Right lobe of liver (tissue), 6 donors: ENCODE measurements at regions not wholly inside any gene's neighbourhood (a gene's known extent, or its start where the extent isn't known, plus 50 kb on each side); places are given as distances from the start of the nearest gene placed in this dataset.
A peak's percentile ranks its signal among the peaks of the same experiment; 100 is the strongest.

Experiments
- ATAC-seq, 4 donors: fragments of 200-7000 bp; cut with Tn5 transposase; one replicate each; pipeline ENCODE4 v1.9.1; 2020; ENCODE audit warnings: mild to moderate bottlenecking in 4 of 4, moderate library complexity in 4 of 4
- DNase-seq, 3 donors: peaks; one replicate each; pipeline ENCODE4 v3.0.0-alpha.2; 2020
- H3K27ac ChIP-seq, 3 donors: fragments of 200-600 bp; one replicate each; pipeline ENCODE4 v1.8.0; 2022
- H3K27me3 ChIP-seq, 2 donors: fragments of 200-600 bp; one replicate each; pipeline ENCODE4 v1.8.0; 2022
- H3K36me3 ChIP-seq, 4 donors: fragments of 200-600 bp; sonication (generic) in 1 of 4; one replicate each; pipeline versions ENCODE4 v1.5.1 to v1.8.0; 2017 to 2022; ENCODE audit warnings: control low read depth in 1 of 4
- H3K4me1 ChIP-seq, 4 donors: fragments of 200-600 bp; sonication (generic) in 1 of 4; one replicate each; pipeline versions ENCODE4 v1.5.1 to v1.8.0; 2017 to 2022; ENCODE audit warnings: control low read depth in 1 of 4
- H3K4me3 ChIP-seq, 3 donors: fragments of 200-600 bp; one replicate each; pipeline ENCODE4 v1.8.0; 2022
- H3K9me3 ChIP-seq, 4 donors: fragments of 200-600 bp; sonication (generic) in 1 of 4; one replicate each; pipeline versions ENCODE4 v1.5.1 to v1.8.0; 2017 to 2022; ENCODE audit warnings: control low read depth in 1 of 4
- CTCF ChIP-seq, 4 donors: fragments of 200-600 bp in 3 of 4; fragments of 450-650 bp in 1 of 4; IDR thresholded peaks; one replicate each; pipeline versions ENCODE4 v1.5.1 to v1.8.0; 2016 to 2022; ENCODE audit warnings: antibody characterized with exemption in 4 of 4, mild to moderate bottlenecking in 2 of 4
- POLR2A ChIP-seq: fragments of 450-650 bp; IDR thresholded peaks from one replicate; pipeline ENCODE4 v1.6.1; 2017; ENCODE audit warnings: antibody characterized with exemption, mild to moderate bottlenecking
- WGBS: methylation state at CpG from one replicate; pipeline ENCODE4 v1.1.6; 2018; ENCODE audit warnings: low coverage, low lambda C conversion rate; ENCODE audit not compliant: insufficient coverage; ENCODE audit errors: missing lambda C conversion rate; 5-methylcytosine and 5-hydroxymethylcytosine counted together
- intact Hi-C, 2 donors: fragments of 100-400 bp; cut with DNase I; formaldehyde crosslinking; loops; one replicate each; pipeline versions ENCODE4 v1.11.2 to v1.14.1; 2022
- donor health status: DM: no; HTN: yes; CAD: no.
- donor health status: DM: no; HTN: no; CAD: no.
- donor health status: DM: no; HTN: no; CAD: no.
- donor health status: DM: no; HTN: yes; CAD: no.
- donor health status: DM: no; HTN: yes; CAD: no.

DNA sequence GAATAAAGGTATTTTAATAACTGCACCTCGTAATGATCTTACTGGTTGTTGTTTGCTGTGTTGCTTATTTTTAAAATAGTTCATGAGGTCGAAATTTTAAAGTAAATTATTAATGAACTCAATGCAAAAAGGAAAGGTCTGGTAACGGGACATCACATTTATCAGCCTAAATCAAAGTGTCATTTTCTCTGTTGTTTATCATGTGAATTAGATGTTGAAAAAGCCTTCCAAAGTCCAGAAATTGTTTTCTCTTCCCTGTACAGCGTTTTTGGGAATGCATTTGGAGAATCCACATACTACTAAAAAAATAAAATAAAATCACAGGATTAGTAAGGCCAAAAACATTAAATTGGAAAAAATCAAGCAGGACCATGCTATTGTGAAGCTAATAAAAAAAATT lies 339.2 kb upstream of the NECTIN3 start:
- TF ChIP-seq POLR2A (no peak), CTCF (IDR thresholded peaks at IDR 0.05) (no peak)
- H3K4me3 ChIP-seq, result no peak overlapping the region
- H3K27ac ChIP-seq, result no peak overlapping the region
- H3K36me3 ChIP-seq, result no peaks in the 10 kb centered on the region
- DNase-seq, result no peak
- H3K27me3 ChIP-seq, result no peaks in the 10 kb centered on the region
- intact Hi-C loops, result no loop called here
- WGBS, result 21% methylated on average over 4 of the region's 4 CpGs
- ATAC-seq, result peak in 2 of 4 donors; percentile 55 to 58
- H3K4me1 ChIP-seq, result peaks cover 0 to 24% (median 5%) of the 10 kb centered on the region in 4 donors
- no peaks in the 10 kb centered on the region for H3K9me3 ChIP-seq

GRCh38 chr3:110733045-110733444 lies 338.6 kb upstream of the NECTIN3 start:
- Histone ChIP-seq H3K36me3 (no peaks in the 10 kb centered on the region), H3K27me3 (no peaks in the 10 kb centered on the region), H3K4me1 (peaks cover 0 to 24% (median 5%) of the 10 kb centered on the region in 4 donors), H3K27ac (no peak overlapping the region), H3K4me3 (no peak overlapping the region), H3K9me3 (no peaks in the 10 kb centered on the region)
- DNase-seq, result no peak
- 60% methylated on average over 3 of the region's 3 CpGs for WGBS
- intact Hi-C loops, result no loop called here
- no peak for TF ChIP-seq POLR2A
- ATAC-seq, result no peak

DNA sequence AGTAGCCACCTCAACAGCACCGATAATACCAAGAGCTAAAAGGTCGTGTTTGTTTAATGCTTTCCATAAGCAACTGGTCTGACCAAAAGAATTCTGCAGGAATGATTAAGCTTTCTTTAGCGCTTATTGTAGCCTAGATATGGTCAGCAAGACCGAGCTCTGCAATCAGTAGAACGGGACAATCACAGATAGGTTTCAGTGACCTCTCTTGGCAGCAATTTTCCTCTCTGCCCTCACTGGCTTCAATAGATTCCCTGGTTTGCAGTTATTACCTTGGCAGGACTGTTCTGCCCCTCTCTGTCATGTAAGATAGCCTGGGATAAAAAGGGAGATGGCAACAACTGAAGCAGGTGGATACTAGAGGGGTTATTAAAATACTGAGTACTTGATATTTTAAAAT lies 337.1 kb upstream of the NECTIN3 start:
- Histone ChIP-seq H3K4me3 (no peak overlapping the region), H3K9me3 (no peaks in the 10 kb centered on the region), H3K27me3 (no peaks in the 10 kb centered on the region), H3K4me1 (peaks cover 0 to 24% (median 5%) of the 10 kb centered on the region in 4 donors), H3K27ac (no peak overlapping the region), H3K36me3 (no peaks in the 10 kb centered on the region)
- peak in 1 of 3 donors; percentile 47 for DNase-seq
- WGBS, result 41% methylated on average over 5 of the region's 5 CpGs
- intact Hi-C loops, result no loop called here
- TF ChIP-seq CTCF (IDR thresholded peaks at IDR 0.05) (no peak), POLR2A (no peak)
- peak; percentile 72 to 84 (median 80) for ATAC-seq

- intact Hi-C loops, result no loop called here
- DNase-seq, result no peak
Observed at GRCh38 chr3:110736332-110736731, 335.3 kb upstream of the NECTIN3 start.

DNA sequence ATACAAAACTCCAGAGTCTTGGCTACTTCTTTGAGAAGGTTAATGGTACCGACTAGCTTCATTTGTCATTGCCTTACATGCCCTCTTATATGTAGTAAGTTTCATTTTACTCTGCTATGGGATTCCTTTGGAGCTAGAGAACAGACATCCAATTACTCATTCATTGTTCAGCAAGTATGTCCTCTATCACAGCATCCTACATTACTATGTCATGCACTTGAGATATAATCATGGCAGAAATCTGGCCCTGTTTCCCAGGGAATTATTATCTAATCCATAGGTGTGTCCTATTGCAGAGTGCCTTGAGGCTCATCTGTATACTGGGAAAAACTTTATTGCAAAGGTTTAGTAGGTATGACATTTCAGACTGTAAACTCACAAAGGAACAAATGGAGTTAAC lies 333.1 kb upstream of the NECTIN3 start:
- TF ChIP-seq POLR2A, result no peak
- Histone ChIP-seq H3K9me3 (no peaks in the 10 kb centered on the region), H3K27me3 (no peaks in the 10 kb centered on the region), H3K4me3 (no peak overlapping the region), H3K36me3 (no peaks in the 10 kb centered on the region), H3K4me1 (peaks cover 0 to 21% (median 5%) of the 10 kb centered on the region in 4 donors), H3K27ac (no peak overlapping the region)
- DNase-seq (no peak), ATAC-seq (no peak)
- 100% methylated on average over 1 of the region's 1 CpG for WGBS
- intact Hi-C loops, result no loop called here

More at GRCh38 chr3:110736332-110736731, 335.3 kb upstream of the NECTIN3 start:
- Histone ChIP-seq H3K4me3 (no peak overlapping the region), H3K36me3 (no peaks in the 10 kb centered on the region), H3K4me1 (peaks cover 0 to 17% (median 1%) of the 10 kb centered on the region in 4 donors), H3K9me3 (no peaks in the 10 kb centered on the region), H3K27me3 (no peaks in the 10 kb centered on the region), H3K27ac (no peak overlapping the region)
- TF ChIP-seq POLR2A, result no peak
- TF ChIP-seq CTCF (IDR thresholded peaks at IDR 0.05), result no peak
- 50% methylated on average over 1 of the region's 1 CpG for WGBS
- no peak for ATAC-seq

DNA sequence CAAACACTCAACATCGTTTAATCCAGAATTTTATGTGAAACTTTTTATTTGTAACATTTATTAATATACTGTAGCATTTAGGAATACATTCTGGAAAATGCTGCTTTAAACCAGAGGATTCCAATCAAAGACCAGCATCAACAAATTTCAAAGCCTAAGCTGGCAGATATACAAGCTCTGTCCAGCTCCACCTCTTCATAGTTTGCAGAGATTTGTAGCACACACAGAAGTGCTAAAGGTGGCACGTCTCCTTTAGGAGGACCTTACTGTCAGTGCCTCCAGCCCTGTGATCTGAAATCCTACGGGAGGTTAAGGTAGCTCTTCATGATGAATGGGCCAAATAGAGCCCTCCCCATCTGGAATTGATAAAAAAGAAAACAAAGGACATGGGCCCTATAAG lies 329.7 kb upstream of the NECTIN3 start:
- H3K4me1 ChIP-seq, result peaks cover 0 to 24% (median 7%) of the 10 kb centered on the region in 4 donors
- H3K36me3 ChIP-seq, result no peaks in the 10 kb centered on the region
- ATAC-seq (peak; percentile 38 to 55 (median 47)), DNase-seq (no peak)
- no peak overlapping the region for H3K4me3 ChIP-seq
- H3K27me3 ChIP-seq, result no peaks in the 10 kb centered on the region
- no peak overlapping the region for H3K27ac ChIP-seq
- WGBS, result 32% methylated on average over 3 of the region's 3 CpGs
- intact Hi-C loops, result no loop called here
- no peaks in the 10 kb centered on the region for H3K9me3 ChIP-seq
- TF ChIP-seq CTCF (IDR thresholded peaks at IDR 0.05), result no peak
- TF ChIP-seq POLR2A, result no peak
